IPS-18a (cell line): ENCODE measurements at regions not wholly inside any gene's neighbourhood (a gene's known extent, or its start where the extent isn't known, plus 50 kb on each side); places are given as distances from the start of the nearest gene placed in this dataset.

ENCODE experiments used
- H3K27ac ChIP-seq: one replicate; pipeline ENCODE4 v1.5.1; 2013; ENCODE audit warnings: low read length
- H3K27me3 ChIP-seq: one replicate; pipeline ENCODE4 v1.6.1; 2013; ENCODE audit warnings: mild to moderate bottlenecking, low read length; ENCODE audit not compliant: control insufficient read depth, insufficient read depth
- H3K36me3 ChIP-seq: one replicate; pipeline ENCODE4 v1.6.1; 2013; ENCODE audit warnings: low read depth, low read length; ENCODE audit not compliant: control insufficient read depth
- H3K4me1 ChIP-seq: one replicate; pipeline ENCODE4 v1.6.1; 2013; ENCODE audit warnings: low read depth, low read length; ENCODE audit not compliant: control insufficient read depth
- H3K4me3 ChIP-seq: one replicate; pipeline ENCODE4 v1.5.1; 2013; ENCODE audit warnings: low read length
- H3K9ac ChIP-seq: one replicate; pipeline ENCODE4 v1.6.1; 2013; ENCODE audit warnings: mild to moderate bottlenecking, low read length, moderate library complexity
- H3K9me3 ChIP-seq: one replicate; pipeline ENCODE4 v1.6.1; 2013; ENCODE audit warnings: low read depth, low read length; ENCODE audit not compliant: control insufficient read depth

DNA sequence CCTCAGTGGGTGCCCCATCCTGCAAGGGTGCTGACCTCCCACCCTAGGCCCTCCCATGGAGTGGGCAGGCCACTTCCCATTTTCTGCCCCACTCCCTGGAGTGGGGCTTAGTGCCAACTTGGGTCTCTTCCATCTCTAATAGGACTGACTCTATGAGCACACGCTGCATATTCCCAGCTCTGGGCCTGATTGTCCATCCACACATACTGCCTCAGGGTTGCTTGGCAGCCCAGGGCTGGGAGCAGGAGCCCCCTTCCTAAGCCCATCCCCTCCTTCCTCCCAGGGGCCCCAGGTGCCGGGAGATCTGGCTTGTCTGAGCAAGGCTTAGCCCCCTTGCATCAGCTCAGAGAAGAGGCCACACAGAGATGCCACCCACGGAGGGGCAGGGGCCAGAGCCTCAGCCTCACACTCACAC, 55.1 kb downstream of the PJA1 start:
- no peak overlapping the region for H3K4me3 ChIP-seq
- H3K27me3 ChIP-seq = no peaks in the 10 kb centered on the region
- H3K9ac ChIP-seq = no peak overlapping the region
- H3K36me3 ChIP-seq = no peaks in the 10 kb centered on the region
- H3K9me3 ChIP-seq = no peaks in the 10 kb centered on the region
- peaks cover 32% of the 10 kb centered on the region for H3K4me1 ChIP-seq
- no peak overlapping the region for H3K27ac ChIP-seq

DNA sequence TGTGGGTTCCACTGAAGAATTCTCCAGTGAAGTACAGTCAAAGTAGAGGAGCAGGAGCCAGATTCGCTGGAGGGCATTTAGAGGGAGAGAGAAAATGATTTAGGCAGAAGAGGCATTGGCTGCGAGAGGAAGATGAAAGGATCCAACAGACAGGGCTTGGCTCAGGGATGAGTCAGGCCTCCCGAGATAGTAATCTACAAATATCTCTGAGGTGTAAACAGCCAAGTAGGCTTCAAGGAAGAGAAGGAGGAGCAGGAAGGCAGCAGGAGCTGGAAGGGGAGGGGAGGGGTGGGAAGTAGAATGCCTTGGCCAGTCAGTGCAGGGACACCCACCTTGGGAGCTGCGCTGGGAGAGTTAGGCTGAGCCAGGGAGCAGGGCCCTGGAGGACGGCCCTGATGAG, 55.5 kb downstream of the PJA1 start:
- Histone ChIP-seq H3K4me3 (no peak overlapping the region), H3K27me3 (no peaks in the 10 kb centered on the region), H3K36me3 (no peaks in the 10 kb centered on the region), H3K27ac (no peak overlapping the region), H3K9ac (no peak overlapping the region), H3K9me3 (no peaks in the 10 kb centered on the region), H3K4me1 (peaks cover 36% of the 10 kb centered on the region)

DNA sequence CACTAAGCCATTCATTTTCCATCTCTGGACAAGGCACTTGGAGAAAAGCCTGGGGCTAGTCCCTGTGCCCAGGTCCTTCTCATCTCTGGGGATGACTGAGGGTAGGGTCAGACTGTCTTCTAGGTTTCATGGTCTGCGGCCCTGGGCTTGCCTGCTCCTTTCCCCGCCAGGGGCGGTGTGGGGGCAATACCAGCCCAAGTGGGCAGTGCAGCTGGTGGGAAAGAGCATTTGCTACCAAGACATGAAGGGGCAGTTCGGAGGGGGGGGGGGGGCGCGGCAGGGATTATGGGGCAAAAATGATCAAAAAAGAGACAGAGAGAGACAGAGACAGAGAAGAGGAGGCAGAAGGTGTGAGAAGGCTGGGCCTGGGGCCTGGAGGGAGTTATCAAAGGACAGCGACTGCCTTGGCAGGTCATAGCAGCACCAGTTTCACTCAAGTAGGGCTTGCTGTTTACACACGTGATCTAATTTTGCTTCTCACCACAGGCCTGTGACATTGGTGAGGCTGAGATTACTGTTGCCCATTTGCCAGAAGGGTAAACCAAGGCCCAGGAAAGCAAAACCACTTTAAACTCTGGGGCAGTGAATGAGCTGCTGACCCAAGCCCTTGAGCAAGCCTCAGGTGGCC, 56.1 kb downstream of the PJA1 start:
- Histone ChIP-seq H3K27ac (no peak overlapping the region), H3K4me3 (no peak overlapping the region), H3K4me1 (peaks cover 36% of the 10 kb centered on the region), H3K9ac (no peak overlapping the region), H3K9me3 (no peaks in the 10 kb centered on the region), H3K27me3 (no peaks in the 10 kb centered on the region), H3K36me3 (no peaks in the 10 kb centered on the region)

DNA sequence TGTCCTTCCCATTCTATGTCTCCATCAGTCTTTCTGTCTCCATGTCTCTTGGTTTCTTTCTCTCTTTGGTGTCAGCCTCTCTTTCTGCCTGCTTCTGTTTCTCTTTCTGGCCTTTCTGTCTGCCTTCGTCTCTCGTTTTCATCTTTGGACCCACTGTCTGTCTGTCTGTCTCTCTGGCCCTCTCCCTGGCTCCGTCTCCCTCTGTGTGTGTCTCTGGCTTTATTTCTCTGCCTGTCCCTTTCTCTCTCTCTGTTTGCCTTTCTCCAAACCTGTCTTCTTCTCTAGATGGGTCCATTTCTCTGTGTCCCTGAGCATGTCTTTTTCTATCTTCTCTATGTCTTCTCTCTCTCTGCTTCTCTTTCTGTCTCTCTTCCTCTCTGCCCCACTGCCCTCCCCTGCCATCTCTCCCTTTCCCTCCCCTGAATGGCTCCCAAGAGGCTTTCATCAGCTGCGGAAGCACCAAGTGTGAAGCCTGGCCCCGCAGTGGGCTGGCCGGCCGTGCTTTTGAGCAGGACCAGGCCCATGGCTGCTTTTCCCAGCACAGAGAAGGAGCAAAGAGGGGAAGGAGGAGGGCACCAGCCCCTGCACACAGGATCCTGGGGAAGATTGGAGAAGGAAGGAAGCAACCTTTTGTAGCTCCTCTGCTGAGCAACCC, 57.4 kb downstream of the PJA1 start:
- Histone ChIP-seq H3K4me1 (peaks cover 36% of the 10 kb centered on the region), H3K9ac (no peak overlapping the region), H3K4me3 (no peak overlapping the region), H3K27me3 (no peaks in the 10 kb centered on the region), H3K9me3 (no peaks in the 10 kb centered on the region), H3K36me3 (no peaks in the 10 kb centered on the region), H3K27ac (no peak overlapping the region)

DNA sequence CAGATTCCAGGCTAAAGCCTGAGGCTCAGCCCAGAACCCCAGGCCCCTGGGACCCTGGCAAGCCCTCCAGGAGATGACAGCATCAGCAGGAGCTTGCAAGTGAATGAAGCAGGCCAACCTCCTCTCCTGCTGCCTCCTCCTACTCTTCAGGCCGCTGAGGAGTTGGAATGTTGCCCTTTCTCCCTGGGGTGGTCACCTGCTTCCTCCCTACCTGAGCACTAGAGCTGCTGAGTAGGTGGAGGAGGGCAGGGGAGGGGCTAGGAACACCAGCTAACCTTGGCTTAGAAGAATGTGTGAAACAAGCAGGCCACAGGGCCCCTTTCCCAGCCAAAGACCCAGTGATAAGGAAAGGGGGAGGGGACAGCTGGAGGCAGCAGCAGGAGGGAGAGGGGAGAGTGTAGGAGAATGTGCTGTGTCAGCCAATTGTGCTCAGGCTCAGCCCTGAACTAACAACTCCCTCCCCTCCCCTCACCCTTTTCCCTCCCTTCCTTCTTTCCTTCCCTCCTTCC, 58.0 kb downstream of the PJA1 start:
- Histone ChIP-seq H3K4me1 (peaks cover 36% of the 10 kb centered on the region), H3K9me3 (no peaks in the 10 kb centered on the region), H3K9ac (no peak overlapping the region), H3K36me3 (no peaks in the 10 kb centered on the region), H3K27me3 (no peaks in the 10 kb centered on the region), H3K4me3 (no peak overlapping the region), H3K27ac (no peak overlapping the region)

DNA sequence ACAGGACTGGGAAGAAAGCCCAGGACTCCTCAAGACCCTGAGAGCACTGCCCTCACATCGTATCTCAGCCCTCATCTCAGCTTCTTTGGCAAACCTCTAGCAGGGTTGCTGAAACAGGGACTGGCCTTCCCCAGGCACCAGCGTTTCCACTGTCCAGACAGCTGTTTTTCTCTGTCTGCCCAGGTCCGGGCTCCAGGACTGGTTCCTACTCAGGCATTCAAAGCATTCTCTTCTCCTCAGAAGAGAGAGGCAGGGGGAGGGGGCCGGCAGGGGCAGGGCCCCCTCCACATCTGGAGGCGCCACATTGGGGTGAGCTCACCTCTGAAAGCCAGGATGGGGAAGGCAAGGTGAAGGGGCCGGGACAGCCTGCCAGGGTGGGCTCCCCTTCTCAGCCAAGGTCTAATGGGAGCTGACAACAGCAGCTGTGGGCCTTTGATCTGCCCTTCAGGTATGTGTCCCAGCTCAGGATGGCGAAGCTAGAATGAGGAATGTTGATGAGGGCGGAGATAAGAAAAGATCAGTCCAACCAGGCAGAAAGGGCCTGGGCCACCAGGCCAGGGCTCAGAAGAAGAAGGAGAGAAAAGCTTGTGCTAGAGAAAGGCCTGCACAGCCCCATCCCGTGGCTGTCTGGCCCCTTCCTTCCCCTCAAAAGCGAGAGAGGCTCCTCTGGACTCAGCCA, 60.4 kb downstream of the PJA1 start:
- Histone ChIP-seq H3K9ac (no peak overlapping the region), H3K4me3 (no peak overlapping the region), H3K27ac (no peak overlapping the region), H3K36me3 (no peaks in the 10 kb centered on the region), H3K4me1 (peaks cover 31% of the 10 kb centered on the region), H3K9me3 (no peaks in the 10 kb centered on the region), H3K27me3 (no peaks in the 10 kb centered on the region)

DNA sequence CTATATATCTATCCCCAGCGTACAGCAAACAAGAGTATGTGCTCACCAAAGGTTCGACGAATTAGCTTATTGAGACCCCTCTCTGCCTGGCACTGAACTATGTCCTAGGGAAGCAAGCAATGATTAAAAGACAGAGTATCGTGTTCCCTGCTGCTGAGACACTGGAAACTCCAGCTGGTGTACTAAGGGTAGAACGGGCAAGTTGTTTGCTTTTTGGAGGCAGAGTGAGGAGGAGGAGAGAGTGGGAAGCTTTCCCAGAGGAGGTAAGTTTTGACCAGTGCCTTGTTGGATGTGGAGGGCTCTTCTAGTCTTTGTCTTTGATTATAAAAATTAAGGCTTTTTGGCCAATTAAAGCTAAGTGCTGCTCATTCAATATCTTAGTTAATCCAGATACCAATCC, 61.7 kb downstream of the PJA1 start:
- peaks cover 25% of the 10 kb centered on the region for H3K4me1 ChIP-seq
- H3K9me3 ChIP-seq = no peaks in the 10 kb centered on the region
- no peak overlapping the region for H3K9ac ChIP-seq
- no peak overlapping the region for H3K27ac ChIP-seq
- H3K36me3 ChIP-seq = no peaks in the 10 kb centered on the region
- no peaks in the 10 kb centered on the region for H3K27me3 ChIP-seq
- H3K4me3 ChIP-seq = no peak overlapping the region

DNA sequence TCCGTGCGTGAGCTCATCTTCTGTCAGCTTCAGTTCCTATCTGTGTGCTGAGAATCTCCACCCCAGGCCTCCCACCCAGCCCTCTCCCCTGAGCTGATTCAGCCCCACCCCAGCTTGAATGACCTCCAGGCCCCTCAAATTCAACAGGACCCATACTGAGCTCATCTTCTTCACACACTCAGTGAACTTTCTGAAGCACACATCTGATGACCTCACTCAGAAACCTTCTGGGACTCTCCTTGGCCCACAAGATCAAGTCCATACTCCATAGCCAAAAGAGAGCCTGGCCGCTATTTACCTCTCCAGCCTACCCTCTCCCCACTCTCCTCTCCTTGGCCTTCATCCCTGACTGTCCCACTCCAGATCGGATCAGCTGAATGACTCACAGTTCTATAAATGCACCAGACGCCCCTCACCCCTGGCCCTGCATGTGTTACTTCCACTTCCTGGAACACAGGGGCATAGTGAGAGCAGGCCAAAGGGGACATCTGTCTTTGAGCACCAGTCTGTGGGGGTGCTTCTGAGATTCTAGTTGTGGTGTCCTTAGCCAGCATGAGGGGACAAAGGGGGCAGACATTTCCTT, 62.5 kb downstream of the PJA1 start:
- H3K4me3 ChIP-seq = no peak overlapping the region
- H3K36me3 ChIP-seq = no peaks in the 10 kb centered on the region
- H3K9me3 ChIP-seq = no peaks in the 10 kb centered on the region
- no peaks in the 10 kb centered on the region for H3K27me3 ChIP-seq
- peaks cover 19% of the 10 kb centered on the region for H3K4me1 ChIP-seq
- H3K9ac ChIP-seq = no peak overlapping the region
- H3K27ac ChIP-seq = no peak overlapping the region

DNA sequence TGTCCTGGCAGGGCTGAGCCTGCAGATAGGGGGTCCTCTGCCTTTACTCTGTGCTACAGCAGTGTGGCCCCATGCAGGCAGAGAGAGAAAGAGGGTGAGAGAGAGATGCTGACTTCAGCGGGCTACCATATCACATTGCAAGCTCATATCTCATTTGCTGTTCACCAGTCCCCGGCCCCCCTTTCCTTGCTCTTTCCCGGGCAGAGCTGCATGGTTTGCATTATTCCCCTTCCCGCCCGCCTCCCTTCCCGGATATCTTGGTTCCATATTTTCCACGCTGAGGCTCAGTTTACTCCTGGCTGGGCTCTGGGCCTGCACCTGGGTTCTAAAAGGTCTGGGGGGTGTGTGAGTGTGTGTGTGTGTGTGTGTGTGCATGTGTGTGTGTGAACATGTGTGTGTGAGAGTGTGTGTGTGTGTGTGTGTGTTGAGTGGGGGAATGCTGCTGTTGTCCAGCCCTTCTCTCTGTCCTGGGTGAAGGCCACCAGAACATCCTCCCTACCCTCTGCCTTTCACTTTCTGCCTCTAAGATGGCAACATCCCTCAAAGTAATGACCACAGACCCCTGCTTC, 63.5 kb downstream of the PJA1 start:
- Histone ChIP-seq H3K4me1 (peaks cover 10% of the 10 kb centered on the region), H3K36me3 (no peaks in the 10 kb centered on the region), H3K27ac (no peak overlapping the region), H3K9ac (no peak overlapping the region), H3K27me3 (no peaks in the 10 kb centered on the region), H3K9me3 (no peaks in the 10 kb centered on the region), H3K4me3 (no peak overlapping the region)

DNA sequence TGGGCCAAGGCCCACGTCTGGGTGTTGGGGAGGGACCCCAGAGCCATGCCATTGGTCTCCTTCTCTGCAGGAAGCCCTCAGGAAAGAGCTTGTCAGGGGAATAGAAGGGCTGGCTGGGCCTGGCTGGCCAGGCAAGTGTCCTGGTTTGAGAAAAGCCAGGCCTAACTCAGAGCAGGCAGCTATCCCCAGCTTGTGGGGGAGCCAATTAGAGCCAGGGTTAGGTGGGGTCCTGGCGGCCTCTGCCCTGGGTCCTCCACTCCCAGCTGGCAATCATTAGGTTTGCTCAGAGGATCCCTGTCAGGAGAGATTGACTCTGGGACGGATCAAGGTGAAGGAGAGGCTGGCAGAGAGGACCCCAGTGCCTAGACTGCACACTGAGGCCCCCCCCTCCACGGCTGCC, 64.8 kb downstream of the PJA1 start:
- Histone ChIP-seq H3K4me1 (peaks cover 6% of the 10 kb centered on the region), H3K36me3 (no peaks in the 10 kb centered on the region), H3K9ac (no peak overlapping the region), H3K9me3 (no peaks in the 10 kb centered on the region), H3K27me3 (no peaks in the 10 kb centered on the region), H3K4me3 (no peak overlapping the region), H3K27ac (no peak overlapping the region)

DNA sequence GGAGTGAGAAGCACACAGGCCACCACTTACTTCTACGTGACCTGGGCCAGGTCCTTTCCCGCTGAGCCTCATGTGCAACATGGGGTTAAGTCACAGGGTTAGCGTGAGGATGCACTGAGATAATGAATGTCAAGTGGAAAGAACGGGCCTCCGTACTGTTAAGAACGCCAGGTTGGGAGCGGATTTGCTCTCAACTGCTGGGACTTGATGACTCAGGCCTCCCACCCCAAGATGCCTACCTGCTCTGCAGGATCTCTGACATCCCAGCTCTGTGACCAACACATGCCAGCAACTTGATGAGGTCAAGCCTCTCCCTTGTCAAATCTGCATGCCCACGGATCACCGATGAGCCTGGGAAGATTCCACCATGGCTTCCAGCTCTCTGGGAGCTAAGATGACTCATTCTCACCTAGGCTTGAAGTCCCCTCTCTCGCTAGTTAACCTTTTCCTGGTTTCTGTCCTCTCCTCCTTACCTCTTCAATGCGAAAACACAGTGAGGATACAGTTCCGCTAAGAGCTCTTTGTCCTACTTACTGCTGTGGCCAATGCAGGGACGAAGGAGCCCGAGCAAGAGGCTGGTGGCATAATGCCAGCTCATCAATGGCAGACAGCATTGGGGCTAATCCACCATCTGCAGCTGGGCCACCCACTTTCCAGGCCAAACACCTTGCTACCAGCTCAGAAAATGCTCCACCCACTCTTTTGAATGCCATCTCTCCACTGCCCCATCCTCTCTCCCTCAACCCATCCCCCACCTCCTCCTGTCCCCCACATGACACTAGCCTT, 67.6 kb downstream of the PJA1 start:
- Histone ChIP-seq H3K27me3 (no peaks in the 10 kb centered on the region), H3K4me1 (peaks cover 3% of the 10 kb centered on the region), H3K9ac (no peak overlapping the region), H3K36me3 (no peaks in the 10 kb centered on the region), H3K9me3 (no peaks in the 10 kb centered on the region), H3K4me3 (no peak overlapping the region), H3K27ac (no peak overlapping the region)
